GM13977 (cell line): ENCODE measurements at regions not wholly inside any gene's neighbourhood (a gene's known extent, or its start where the extent isn't known, plus 50 kb on each side); places are given as distances from the start of the nearest gene placed in this dataset.
"Not testable (repeated sequence)": the region's sequence is repeated elsewhere in the genome, so short reads cannot be mapped to it uniquely, and the experiment has no call there.

ENCODE experiments used
- DNase-seq: peaks from one replicate; pipeline ENCODE4 v3.0.0; 2012; ENCODE audit warnings: low spot score
- in situ Hi-C: fragments of 300-500 bp; cut with MboI; formaldehyde crosslinking; loops from one replicate; pipeline ENCODE4 v1.12.0; 2022; ENCODE audit warnings: low sequenced_read_pairs, low pct_unique_long_range_greater_than_20kb, mixed read lengths, inconsistent platforms; ENCODE audit not compliant: unreplicated experiment
- TF ChIP-seq, protein P1 (sequence below): IDR thresholded peaks from 2 replicates; pipeline ENCODE4 v1.5.1; 2012; ENCODE audit warnings: mild to moderate bottlenecking, control low read depth; ENCODE audit not compliant: insufficient read depth; ENCODE audit errors: extremely low read depth, missing control alignments

DNA sequence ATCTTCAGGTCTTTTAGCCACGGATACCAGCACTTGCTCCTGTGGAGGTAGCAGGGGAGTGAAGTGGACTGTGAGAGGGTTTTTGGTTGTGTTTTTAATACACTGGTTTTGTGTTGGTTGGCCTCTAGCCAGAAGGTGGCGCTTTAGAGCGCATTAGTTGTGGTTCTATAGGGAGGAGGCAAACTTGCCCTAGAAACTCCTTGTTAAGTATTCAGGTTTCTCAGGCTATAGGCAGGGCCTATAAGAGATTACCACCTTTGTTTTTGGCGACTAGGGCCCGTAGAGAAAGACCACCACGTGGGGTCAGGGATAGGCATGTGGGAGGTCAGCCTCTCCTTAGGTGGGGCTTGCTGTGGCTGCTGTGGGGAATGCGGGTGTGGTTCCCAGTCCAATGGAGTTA, 221.6 kb upstream of the SPANXN4 start:
- TF ChIP-seq, protein P1, sequence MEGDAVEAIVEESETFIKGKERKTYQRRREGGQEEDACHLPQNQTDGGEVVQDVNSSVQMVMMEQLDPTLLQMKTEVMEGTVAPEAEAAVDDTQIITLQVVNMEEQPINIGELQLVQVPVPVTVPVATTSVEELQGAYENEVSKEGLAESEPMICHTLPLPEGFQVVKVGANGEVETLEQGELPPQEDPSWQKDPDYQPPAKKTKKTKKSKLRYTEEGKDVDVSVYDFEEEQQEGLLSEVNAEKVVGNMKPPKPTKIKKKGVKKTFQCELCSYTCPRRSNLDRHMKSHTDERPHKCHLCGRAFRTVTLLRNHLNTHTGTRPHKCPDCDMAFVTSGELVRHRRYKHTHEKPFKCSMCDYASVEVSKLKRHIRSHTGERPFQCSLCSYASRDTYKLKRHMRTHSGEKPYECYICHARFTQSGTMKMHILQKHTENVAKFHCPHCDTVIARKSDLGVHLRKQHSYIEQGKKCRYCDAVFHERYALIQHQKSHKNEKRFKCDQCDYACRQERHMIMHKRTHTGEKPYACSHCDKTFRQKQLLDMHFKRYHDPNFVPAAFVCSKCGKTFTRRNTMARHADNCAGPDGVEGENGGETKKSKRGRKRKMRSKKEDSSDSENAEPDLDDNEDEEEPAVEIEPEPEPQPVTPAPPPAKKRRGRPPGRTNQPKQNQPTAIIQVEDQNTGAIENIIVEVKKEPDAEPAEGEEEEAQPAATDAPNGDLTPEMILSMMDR = peak; percentile 29
- DNase-seq = no peak
- in situ Hi-C loops = no loop called here

DNA sequence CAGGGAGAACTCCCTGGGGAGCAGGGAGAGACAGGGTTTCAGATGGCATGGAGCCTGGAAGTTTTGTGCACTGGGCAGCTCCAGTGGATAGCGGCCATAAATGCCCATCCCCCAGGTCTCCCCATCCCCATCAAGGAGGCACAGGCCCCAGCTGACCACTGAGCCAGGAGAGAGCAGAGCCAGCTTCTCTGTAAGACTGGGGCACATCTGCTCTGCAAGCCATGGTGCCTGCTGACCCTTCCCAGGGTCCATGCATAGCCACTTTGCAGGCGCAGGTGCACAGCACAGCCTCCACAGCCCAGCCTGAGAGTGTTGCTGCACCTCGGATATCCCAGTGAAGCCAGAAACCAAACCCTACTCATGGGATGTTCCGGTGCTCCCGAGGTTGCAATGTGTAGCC, 206.3 kb upstream of the SPANXN4 start:
- no peak for DNase-seq
- TF ChIP-seq, protein P1 = no peak
- in situ Hi-C loops = no loop called here

GRCh38 chrX:142828129-142828528, 197.6 kb upstream of the SPANXN4 start:
- TF ChIP-seq, protein P1 = no peak
- in situ Hi-C loops = no loop called here
- DNase-seq = no peak

DNA sequence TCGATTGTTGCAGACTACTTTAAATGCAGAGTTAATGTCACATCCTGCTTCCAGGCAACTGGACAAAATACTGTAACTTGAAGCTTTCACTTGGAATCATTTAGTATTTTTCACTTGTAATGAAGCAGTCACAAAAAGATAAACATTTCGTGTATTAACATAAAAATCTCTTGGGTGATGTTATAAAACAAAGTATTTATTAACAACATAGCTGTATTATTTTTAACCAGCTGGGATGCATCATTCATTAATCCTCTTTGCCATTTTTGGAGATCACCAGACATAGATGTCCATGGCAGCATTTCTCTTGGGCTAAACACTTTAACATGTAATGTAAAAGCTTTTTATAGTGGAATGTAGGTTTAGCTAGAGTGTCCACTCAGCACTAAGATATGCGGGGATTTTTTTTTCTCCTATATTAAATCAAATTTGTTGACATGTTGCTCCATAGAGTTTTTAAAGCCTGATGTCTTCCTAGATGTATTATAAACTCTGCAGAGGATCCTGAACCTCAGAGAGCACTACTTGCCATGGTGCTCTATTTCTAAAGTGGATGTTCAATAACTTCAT, 193.7 kb upstream of the SPANXN4 start:
- DNase-seq = no peak
- TF ChIP-seq, protein P1 = no peak
- in situ Hi-C loops = no loop called here

GRCh38 chrX:142854970-142855369, 170.8 kb upstream of the SPANXN4 start:
- no peak for DNase-seq
- TF ChIP-seq, protein P1 = no peak
- in situ Hi-C loops = no loop called here

DNA sequence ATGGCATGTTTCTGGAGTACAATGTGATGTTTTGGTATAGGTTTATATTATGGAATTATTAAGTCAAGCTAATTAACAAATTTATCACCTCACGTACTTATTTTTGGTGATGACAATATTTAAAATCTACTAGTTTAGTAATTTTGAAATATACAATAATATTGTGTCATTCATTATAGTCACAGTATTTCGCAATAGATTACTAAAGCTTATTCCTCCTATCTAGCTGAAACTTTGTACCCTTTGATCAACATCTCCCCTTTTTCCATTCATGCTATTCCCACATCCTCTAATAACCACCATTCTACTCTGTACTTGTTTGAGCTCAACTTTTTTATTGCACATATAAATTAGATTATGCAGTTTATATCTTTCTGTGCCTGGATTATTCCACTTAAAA, 164.8 kb upstream of the SPANXN4 start:
- in situ Hi-C loops = no loop called here
- DNase-seq = no peak
- TF ChIP-seq, protein P1 = no peak

DNA sequence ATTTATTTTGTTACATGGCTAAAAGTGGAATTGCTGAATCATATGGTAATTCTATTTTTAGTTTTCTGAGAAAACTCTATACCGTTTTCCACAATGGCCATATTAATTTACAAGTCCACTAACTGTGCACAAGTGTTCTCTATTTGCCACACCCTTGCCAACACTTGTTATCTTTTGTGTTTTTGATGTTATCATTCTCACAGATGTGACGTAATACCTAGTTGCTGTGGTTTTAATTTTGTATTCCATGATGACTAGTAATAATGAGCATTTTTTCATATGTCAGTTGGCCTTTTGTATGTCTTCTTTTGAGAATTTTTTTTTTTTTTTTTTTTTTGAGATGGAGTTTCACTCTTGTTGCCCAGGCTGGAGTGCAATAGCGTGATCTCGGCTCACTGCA, 164.2 kb upstream of the SPANXN4 start:
- in situ Hi-C loops = no loop called here
- TF ChIP-seq, protein P1 = no peak
- DNase-seq = no peak

DNA sequence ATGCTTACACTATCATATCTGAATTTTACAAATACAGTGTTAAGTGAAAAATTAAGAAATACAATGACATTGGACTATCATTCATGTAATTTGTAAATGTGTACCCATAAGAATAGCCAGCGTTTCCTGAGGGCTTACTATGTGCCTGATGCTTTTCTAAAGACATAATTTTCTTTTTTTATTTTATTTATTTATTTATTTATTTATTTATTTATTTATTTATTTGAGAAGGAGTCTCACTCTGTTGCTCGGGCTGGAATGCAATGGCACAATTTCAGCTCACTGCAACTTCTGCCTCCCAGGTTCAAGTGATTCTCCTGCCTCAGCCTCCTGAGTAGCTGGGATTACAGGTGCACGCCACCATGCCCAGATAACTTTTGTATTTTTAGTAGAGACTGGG, 159.5 kb upstream of the SPANXN4 start:
- in situ Hi-C loops, DNase-seq: not testable (repeated sequence)
